ENCODE measurements at regions not wholly inside any gene's neighbourhood (a gene's known extent, or its start where the extent isn't known, plus 50 kb on each side); places are given as distances from the start of the nearest gene placed in this dataset.

GRCh38 chr5:13536933-13537332 lies 407.6 kb downstream of the DNAH5 start:
- Histone ChIP-seq H4K20me1 (ENCODE audit: low read depth) (no peaks in the 10 kb centered on the region), H2AFZ (replicated peaks) (no peak overlapping the region), H3K4me2 (no peak overlapping the region), H3K79me2 (ENCODE audit: low read depth) (no peaks in the 10 kb centered on the region), H3K4me1 (peaks cover 5% of the 10 kb centered on the region), H3K27me3 (no peaks in the 10 kb centered on the region), H3K9me3 (ENCODE audit: low read depth) (no peaks in the 10 kb centered on the region), H3K9ac (no peak overlapping the region), H3K36me3 (no peaks in the 10 kb centered on the region), H3K4me3 (no peak overlapping the region), H3K27ac (no peak overlapping the region), H3F3A (ENCODE audit: low read depth) (no peaks in the 10 kb centered on the region)
- Mint-ChIP-seq H3K27me3 (ENCODE audit: insufficient read depth, low read depth) (no peaks in the 10 kb centered on the region), H3K4me3 (no peak overlapping the region), H3K27ac (no peak overlapping the region), H3K36me3 (no peaks in the 10 kb centered on the region), H3K9me3 (no peaks in the 10 kb centered on the region), H3K4me1 (no peaks in the 10 kb centered on the region)
- no peak for TF ChIP-seq EZH2 (IDR thresholded peaks at IDR 0.05)
- TF ChIP-seq CTCF (IDR thresholded peaks at IDR 0.05) = no peak
- TF ChIP-seq EZH2phosphoT487 (IDR thresholded peaks at IDR 0.05) = no peak
- DNase-seq (ENCODE audit: low spot score) = no peak

- H3K4me2 ChIP-seq = no peak overlapping the region
- no peak overlapping the region for H3K27ac ChIP-seq
- no peaks in the 10 kb centered on the region for H3K27me3 Mint-ChIP-seq (ENCODE audit: insufficient read depth, low read depth)
- H3K27ac Mint-ChIP-seq = no peak overlapping the region
- no peaks in the 10 kb centered on the region for H3K4me1 Mint-ChIP-seq
- H3F3A ChIP-seq (ENCODE audit: low read depth) = no peaks in the 10 kb centered on the region
- no peaks in the 10 kb centered on the region for H4K20me1 ChIP-seq (ENCODE audit: low read depth)
- DNase-seq (ENCODE audit: low spot score) = no peak
- H3K4me3 Mint-ChIP-seq = no peak overlapping the region
- H3K36me3 ChIP-seq = no peaks in the 10 kb centered on the region
- H3K4me1 ChIP-seq = peaks cover 5% of the 10 kb centered on the region
- no peaks in the 10 kb centered on the region for H3K27me3 ChIP-seq
- H3K79me2 ChIP-seq (ENCODE audit: low read depth) = no peaks in the 10 kb centered on the region
- H3K4me3 ChIP-seq = no peak overlapping the region
- no peaks in the 10 kb centered on the region for H3K36me3 Mint-ChIP-seq
- TF ChIP-seq CTCF (IDR thresholded peaks at IDR 0.05) (no peak), EZH2phosphoT487 (IDR thresholded peaks at IDR 0.05) (no peak), EZH2 (IDR thresholded peaks at IDR 0.05) (no peak)
- H3K9me3 Mint-ChIP-seq = no peaks in the 10 kb centered on the region
- no peak overlapping the region for H2AFZ ChIP-seq (replicated peaks)
- no peaks in the 10 kb centered on the region for H3K9me3 ChIP-seq (ENCODE audit: low read depth)
- H3K9ac ChIP-seq = no peak overlapping the region
These were observed 410.7 kb downstream of the DNAH5 start for GRCh38 chr5:13533833-13534232.

- no peak overlapping the region for H3K4me2 ChIP-seq
- no peak overlapping the region for H2AFZ ChIP-seq (replicated peaks)
- no peak overlapping the region for H3K4me3 ChIP-seq
- DNase-seq (ENCODE audit: low spot score) = no peak
- H3K27me3 ChIP-seq = no peaks in the 10 kb centered on the region
- H4K20me1 ChIP-seq (ENCODE audit: low read depth) = no peaks in the 10 kb centered on the region
- no peaks in the 10 kb centered on the region for H3K4me1 ChIP-seq
- no peaks in the 10 kb centered on the region for H3K36me3 ChIP-seq
- no peaks in the 10 kb centered on the region for H3F3A ChIP-seq (ENCODE audit: low read depth)
- H3K27ac ChIP-seq = no peak overlapping the region
- H3K9me3 ChIP-seq (ENCODE audit: low read depth) = no peaks in the 10 kb centered on the region
- Mint-ChIP-seq H3K4me1 (no peaks in the 10 kb centered on the region), H3K9me3 (no peaks in the 10 kb centered on the region), H3K36me3 (no peaks in the 10 kb centered on the region), H3K27me3 (ENCODE audit: insufficient read depth, low read depth) (no peaks in the 10 kb centered on the region), H3K4me3 (no peak overlapping the region), H3K27ac (no peak overlapping the region)
- H3K79me2 ChIP-seq (ENCODE audit: low read depth) = no peaks in the 10 kb centered on the region
- TF ChIP-seq EZH2phosphoT487 (IDR thresholded peaks at IDR 0.05) = no peak
- no peak overlapping the region for H3K9ac ChIP-seq
These were observed 415.2 kb downstream of the DNAH5 start for GRCh38 chr5:13529300-13529699.

GRCh38 chr5:13524936-13525335 lies 419.6 kb downstream of the DNAH5 start:
- no peaks in the 10 kb centered on the region for H3K27me3 ChIP-seq
- peaks cover 26% of the 10 kb centered on the region for H3K4me1 ChIP-seq
- peaks cover 27% of the 10 kb centered on the region for H3F3A ChIP-seq (ENCODE audit: low read depth)
- no peak overlapping the region for H3K27ac Mint-ChIP-seq
- no peak overlapping the region for H3K4me3 ChIP-seq
- TF ChIP-seq EZH2 (IDR thresholded peaks at IDR 0.05) (no peak), CTCF (IDR thresholded peaks at IDR 0.05) (no peak), EZH2phosphoT487 (IDR thresholded peaks at IDR 0.05) (no peak)
- H3K36me3 Mint-ChIP-seq = no peaks in the 10 kb centered on the region
- no peak for DNase-seq (ENCODE audit: low spot score)
- no peaks in the 10 kb centered on the region for H3K9me3 Mint-ChIP-seq
- no peak overlapping the region for H3K4me3 Mint-ChIP-seq
- no peaks in the 10 kb centered on the region for H3K79me2 ChIP-seq (ENCODE audit: low read depth)
- H4K20me1 ChIP-seq (ENCODE audit: low read depth) = no peaks in the 10 kb centered on the region
- H3K9ac ChIP-seq = no peak overlapping the region
- no peaks in the 10 kb centered on the region for H3K36me3 ChIP-seq
- H3K4me1 Mint-ChIP-seq = peaks cover 10% of the 10 kb centered on the region
- no peak overlapping the region for H3K4me2 ChIP-seq
- H3K27me3 Mint-ChIP-seq (ENCODE audit: insufficient read depth, low read depth) = no peaks in the 10 kb centered on the region
- H3K9me3 ChIP-seq (ENCODE audit: low read depth) = no peaks in the 10 kb centered on the region
- H3K27ac ChIP-seq = no peak overlapping the region
- H2AFZ ChIP-seq (replicated peaks) = no peak overlapping the region
